GM18909 (cell line): ENCODE measurements at regions not wholly inside any gene's neighbourhood (a gene's known extent, or its start where the extent isn't known, plus 50 kb on each side); places are given as distances from the start of the nearest gene placed in this dataset.
"Not testable (repeated sequence)": the region's sequence is repeated elsewhere in the genome, so short reads cannot be mapped to it uniquely, and the experiment has no call there.

Experiments
- ATAC-seq: cut with Tn5 transposase; IDR thresholded peaks from one replicate; pipeline ENCODE4 v1.9.1; 2021; ENCODE audit warnings: mild to moderate bottlenecking; ENCODE audit not compliant: unreplicated experiment, poor library complexity

- no peak for ATAC-seq
Measured at GRCh38 chr5:27814983-27815382, 776.6 kb upstream of the CDH9 start.

DNA sequence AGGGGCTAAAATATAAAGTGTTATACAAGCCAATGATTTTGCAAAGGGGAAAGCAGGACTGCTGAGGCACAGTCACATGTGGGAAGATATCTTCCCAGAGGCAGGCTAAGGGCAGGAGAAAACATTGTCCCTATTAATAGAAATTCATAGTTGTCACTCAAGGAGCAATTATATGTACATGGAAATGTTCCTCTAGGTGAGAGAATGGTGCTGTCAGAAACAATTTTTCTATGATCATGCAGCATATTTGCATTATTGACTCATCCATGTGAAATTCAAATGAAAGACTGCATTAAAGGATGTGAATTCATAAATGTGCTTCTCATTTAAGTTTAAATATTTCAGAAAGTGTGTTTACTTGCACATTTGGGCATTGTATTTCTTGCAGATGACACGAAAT, 775.9 kb upstream of the CDH9 start:
- ATAC-seq, result no peak

GRCh38 chr5:27810458-27810857, 772.1 kb upstream of the CDH9 start:
- no peak for ATAC-seq

DNA sequence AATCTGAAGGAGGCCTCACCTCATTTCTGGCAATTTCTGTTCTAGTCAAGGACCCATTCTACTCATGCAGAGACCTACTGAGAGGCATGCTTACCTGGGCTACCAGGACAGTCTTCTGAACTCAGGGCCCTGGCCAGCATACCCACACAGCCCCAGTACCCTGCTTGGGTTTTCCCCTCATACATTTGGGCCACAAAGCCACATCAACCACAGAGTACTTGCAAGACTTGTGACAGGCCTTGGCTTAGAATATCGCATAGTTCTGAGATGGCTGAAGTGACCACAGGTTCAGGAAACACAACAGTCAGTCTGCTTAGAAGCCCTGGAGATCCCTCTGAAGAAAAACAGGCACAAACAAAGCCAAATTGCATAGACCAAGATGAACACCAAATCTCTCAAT, 758.8 kb upstream of the CDH9 start:
- ATAC-seq, result no peak

GRCh38 chr5:27788184-27788583, 749.8 kb upstream of the CDH9 start:
- ATAC-seq, result no peak

GRCh38 chr5:27784317-27784716, 745.9 kb upstream of the CDH9 start:
- ATAC-seq, result no peak

GRCh38 chr5:27778121-27778520, 739.7 kb upstream of the CDH9 start:
- no peak for ATAC-seq

- ATAC-seq, result no peak
Measured at GRCh38 chr5:27773636-27774035, 735.2 kb upstream of the CDH9 start.

GRCh38 chr5:27773166-27773565, 734.8 kb upstream of the CDH9 start:
- ATAC-seq, result no peak

- no peak for ATAC-seq
Measured at GRCh38 chr5:27769748-27770402, 731.5 kb upstream of the CDH9 start.

GRCh38 chr5:27748847-27749246, 710.5 kb upstream of the CDH9 start:
- ATAC-seq, result no peak

DNA sequence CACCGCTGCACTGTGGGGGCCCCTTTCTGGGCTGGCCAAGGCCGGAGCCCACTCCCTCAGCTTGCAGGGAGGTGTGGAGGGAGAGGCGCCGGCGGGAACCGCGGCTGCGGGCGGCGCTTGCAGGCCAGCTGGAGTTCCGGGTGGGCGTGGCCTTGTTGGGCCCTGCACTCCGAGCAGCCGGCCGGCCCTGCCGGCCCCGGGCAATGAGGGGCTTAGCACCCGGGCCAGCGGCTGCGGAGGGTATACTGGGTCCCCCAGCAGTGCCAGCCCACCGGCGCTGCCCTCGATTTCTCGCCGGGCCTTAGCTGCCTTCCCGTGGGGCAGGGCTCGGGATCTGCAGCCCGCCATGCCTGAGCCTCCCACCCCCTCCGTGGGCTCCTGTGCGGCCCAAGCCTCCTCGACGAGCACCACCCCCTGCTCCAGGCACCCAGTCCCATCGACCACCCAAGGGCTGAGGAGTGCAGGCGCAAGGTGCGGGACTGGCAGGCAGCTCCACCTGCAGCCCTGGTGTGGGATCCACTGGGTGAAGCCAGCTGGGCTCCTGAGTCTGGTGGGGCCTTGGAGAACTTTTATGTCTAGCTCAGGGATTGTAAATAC, 705.1 kb upstream of the CDH9 start:
- not testable (repeated sequence) for ATAC-seq

GRCh38 chr5:27742805-27743204, 704.4 kb upstream of the CDH9 start:
- no peak for ATAC-seq

GRCh38 chr5:27734838-27735237, 696.5 kb upstream of the CDH9 start:
- no peak for ATAC-seq

GRCh38 chr5:27733237-27733636, 694.9 kb upstream of the CDH9 start:
- no peak for ATAC-seq

DNA sequence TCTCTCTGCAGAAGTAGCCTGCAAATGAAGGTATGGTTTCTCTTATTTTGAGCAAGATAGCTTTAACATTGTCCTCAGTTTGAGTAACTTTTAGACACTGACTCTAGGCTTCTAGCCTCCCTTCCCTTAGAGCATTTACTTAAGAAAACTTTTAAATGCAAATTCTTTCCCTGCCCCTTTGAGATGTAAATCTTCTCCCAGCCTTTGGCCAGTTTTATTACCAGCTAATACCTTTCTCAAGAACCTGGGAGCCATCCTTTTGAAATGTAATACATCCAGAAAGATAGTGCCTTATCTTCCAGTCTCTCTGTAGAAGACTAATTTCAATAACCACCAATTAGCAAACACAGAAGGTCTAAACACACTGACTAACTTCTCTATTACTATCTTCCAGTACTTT, 688.9 kb upstream of the CDH9 start:
- no peak for ATAC-seq

- no peak for ATAC-seq
Measured at GRCh38 chr5:27722337-27722736, 684.0 kb upstream of the CDH9 start.

GRCh38 chr5:27708534-27708933, 670.1 kb upstream of the CDH9 start:
- ATAC-seq, result no peak

GRCh38 chr5:27706832-27707231, 668.4 kb upstream of the CDH9 start:
- ATAC-seq, result no peak

GRCh38 chr5:27705661-27706060, 667.3 kb upstream of the CDH9 start:
- ATAC-seq, result no peak

DNA sequence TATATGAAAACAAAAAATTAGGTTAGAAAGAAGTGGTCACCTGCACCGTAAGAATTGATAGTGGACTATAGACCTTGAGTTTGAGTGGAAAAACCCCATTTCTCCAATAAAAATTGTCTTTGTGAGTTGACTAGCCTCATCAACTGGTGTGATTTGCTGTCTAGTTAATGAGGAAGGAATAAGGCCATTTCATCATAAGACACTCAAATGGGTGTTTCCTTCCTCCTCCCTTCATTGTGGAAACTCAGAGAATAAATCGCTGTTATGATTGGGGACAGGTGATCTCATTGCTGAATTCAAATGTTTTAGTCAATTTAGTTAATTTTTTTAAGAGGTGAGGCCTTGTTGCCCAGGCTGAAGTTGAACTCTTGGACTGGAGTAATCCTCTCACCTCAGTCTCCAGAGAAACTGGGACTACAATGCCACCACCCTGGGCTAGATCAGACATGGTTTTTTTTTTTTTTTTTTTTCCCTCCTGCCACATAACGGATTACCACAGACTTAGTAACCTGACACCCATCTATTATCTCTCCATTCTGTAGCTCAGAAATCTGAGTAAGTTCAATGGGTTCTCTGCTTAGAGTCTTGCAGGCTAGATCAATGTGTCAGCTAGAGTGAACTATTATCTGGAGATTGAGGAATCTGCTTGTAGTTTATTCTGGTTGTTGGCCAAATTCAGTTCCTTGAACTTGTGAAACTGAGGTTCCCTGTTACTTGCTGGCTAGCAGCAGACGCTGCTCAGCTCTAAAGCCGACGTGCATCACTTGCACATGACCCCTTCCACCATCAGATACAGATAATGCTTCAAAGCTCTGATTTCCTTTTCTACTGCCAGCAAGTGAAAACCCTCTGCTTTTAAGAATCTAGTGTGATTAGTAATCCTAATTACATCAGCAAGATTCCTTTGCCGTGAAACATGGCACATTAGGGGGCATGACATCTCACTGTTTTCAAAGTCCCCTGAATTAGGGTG, 663.8 kb upstream of the CDH9 start:
- no peak for ATAC-seq
